ENCODE measurements at regions not wholly inside any gene's neighbourhood (a gene's known extent, or its start where the extent isn't known, plus 50 kb on each side); places are given as distances from the start of the nearest gene placed in this dataset.

GRCh38 chr5:63573380-63573779 lies 388.9 kb downstream of the HTR1A start:
- H3K4me3 ChIP-seq (ENCODE audit: low read depth, poor library complexity, severe bottlenecking): no peak overlapping the region
- no peak for DNase-seq (ENCODE audit: low spot score in 2 of 2)
- intact Hi-C loops (cut with DNase I; ENCODE audit: low total_unique reads): no loop called here
- TF ChIP-seq POLR2A (IDR thresholded peaks at IDR 0.05): no peak
- no peak for TF ChIP-seq CTCF (IDR thresholded peaks at IDR 0.05)

- no peak for TF ChIP-seq CTCF (IDR thresholded peaks at IDR 0.05)
- no peak for TF ChIP-seq POLR2A (IDR thresholded peaks at IDR 0.05)
- intact Hi-C loops (cut with DNase I; ENCODE audit: low total_unique reads): no loop called here
- WGBS, 2 donors: 71 to 87% methylated on average over 1 of the region's 1 CpG
These were observed 389.5 kb downstream of the HTR1A start for GRCh38 chr5:63572740-63573139.

GRCh38 chr5:63570752-63571151 lies 391.5 kb downstream of the HTR1A start:
- no peak overlapping the region for H3K4me3 ChIP-seq (ENCODE audit: low read depth, poor library complexity, severe bottlenecking)
- TF ChIP-seq CTCF (IDR thresholded peaks at IDR 0.05) (no peak), POLR2A (IDR thresholded peaks at IDR 0.05) (no peak)
- WGBS, 2 donors: 83 to 89% methylated on average over 12 of the region's 12 CpGs
- DNase-seq (ENCODE audit: low spot score in 2 of 2): no peak
- intact Hi-C loops (cut with DNase I; ENCODE audit: low total_unique reads): no loop called here

More at GRCh38 chr5:63572740-63573139, 389.5 kb downstream of the HTR1A start:
- DNase-seq (ENCODE audit: low spot score in 2 of 2): no peak
- no peak overlapping the region for H3K4me3 ChIP-seq (ENCODE audit: low read depth, poor library complexity, severe bottlenecking)

- intact Hi-C loops (cut with DNase I; ENCODE audit: low total_unique reads): no loop called here
- TF ChIP-seq CTCF (IDR thresholded peaks at IDR 0.05): no peak
- no peak for TF ChIP-seq POLR2A (IDR thresholded peaks at IDR 0.05)
- 75 to 87% methylated on average over 3 of the region's 3 CpGs for WGBS, 2 donors
- DNase-seq (ENCODE audit: low spot score in 2 of 2): no peak
- no peak overlapping the region for H3K4me3 ChIP-seq (ENCODE audit: low read depth, poor library complexity, severe bottlenecking)
These were observed 397.5 kb downstream of the HTR1A start for GRCh38 chr5:63564789-63565188.

GRCh38 chr5:63563008-63563917 lies 399.0 kb downstream of the HTR1A start:
- no peak overlapping the region for H3K4me3 ChIP-seq (ENCODE audit: low read depth, poor library complexity, severe bottlenecking)
- DNase-seq (ENCODE audit: low spot score in 2 of 2): no peak
- 89 to 91% methylated on average over 20 of the region's 20 CpGs for WGBS, 2 donors
- no peak for TF ChIP-seq POLR2A (IDR thresholded peaks at IDR 0.05)
- TF ChIP-seq CTCF (IDR thresholded peaks at IDR 0.05): no peak
- intact Hi-C loops (cut with DNase I; ENCODE audit: low total_unique reads): no loop called here

Measured in lower leg skin (tissue), 4 donors.